GM18511 (cell line): ENCODE measurements at regions not wholly inside any gene's neighbourhood (a gene's known extent, or its start where the extent isn't known, plus 50 kb on each side); places are given as distances from the start of the nearest gene placed in this dataset.

Source experiments
- ATAC-seq: cut with Tn5 transposase; IDR thresholded peaks from one replicate; pipeline ENCODE4 v1.9.1; 2021; ENCODE audit warnings: mild to moderate bottlenecking, moderate library complexity; ENCODE audit not compliant: unreplicated experiment

DNA sequence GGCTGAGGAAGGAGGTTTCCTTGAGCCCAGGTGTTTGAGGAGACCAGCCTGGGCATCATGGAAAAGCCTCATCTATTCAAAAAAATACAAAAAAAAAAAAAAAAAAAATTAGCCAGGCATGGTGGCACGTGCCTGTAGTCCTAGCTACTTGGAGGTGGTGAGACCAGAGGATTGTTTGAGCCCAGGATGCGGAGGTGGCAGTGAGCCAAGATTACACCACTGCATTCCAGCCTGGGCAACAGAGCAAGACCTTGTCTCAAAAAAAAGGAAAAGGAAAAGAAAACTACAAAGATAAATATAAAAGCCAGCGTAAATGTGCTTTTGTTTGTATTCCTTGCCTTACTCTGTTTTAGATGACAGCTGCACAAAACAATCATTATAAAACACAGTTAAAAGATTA is 2249.2 kb upstream of the C9orf72 start:
- ATAC-seq, result no peak

DNA sequence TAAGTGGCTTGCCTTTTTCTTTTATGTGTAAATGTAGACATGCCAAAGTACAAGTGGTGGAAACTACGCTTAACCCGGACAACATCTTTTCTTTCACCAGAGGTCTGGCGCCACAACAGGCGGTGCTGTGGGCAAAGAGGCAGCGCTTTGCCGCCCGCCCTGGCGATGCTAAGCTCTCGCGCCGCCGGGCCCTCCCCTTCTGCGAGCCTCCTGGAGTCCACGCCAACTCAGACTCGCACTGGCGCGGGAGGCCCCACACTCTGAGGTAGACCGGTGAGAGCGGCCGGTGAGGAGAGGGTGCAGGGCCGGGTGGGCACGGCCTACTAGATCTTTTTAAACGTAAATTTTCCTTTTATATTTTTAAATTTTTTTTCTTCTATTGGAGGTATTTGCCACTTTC is 2253.1 kb upstream of the C9orf72 start:
- no peak for ATAC-seq

DNA sequence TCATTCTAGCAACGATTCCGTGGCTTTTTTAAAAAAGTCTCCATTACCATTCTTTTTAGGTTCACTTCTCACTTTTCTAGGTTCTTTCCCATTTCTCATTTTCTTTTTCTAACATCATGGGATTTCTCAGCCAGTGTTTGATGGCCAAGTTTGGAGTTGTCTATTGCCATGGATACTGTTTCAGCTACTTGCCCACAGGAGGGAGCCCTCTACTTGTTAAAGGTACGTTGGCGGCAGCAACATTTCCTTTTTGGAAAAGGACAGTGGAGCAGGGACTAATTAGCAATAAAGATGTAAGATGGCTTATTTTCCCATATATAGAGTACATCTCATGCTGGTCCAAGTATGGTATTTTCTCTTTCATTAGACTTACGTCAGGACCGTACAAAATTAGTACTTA is 2257.5 kb upstream of the C9orf72 start:
- ATAC-seq, result no peak

DNA sequence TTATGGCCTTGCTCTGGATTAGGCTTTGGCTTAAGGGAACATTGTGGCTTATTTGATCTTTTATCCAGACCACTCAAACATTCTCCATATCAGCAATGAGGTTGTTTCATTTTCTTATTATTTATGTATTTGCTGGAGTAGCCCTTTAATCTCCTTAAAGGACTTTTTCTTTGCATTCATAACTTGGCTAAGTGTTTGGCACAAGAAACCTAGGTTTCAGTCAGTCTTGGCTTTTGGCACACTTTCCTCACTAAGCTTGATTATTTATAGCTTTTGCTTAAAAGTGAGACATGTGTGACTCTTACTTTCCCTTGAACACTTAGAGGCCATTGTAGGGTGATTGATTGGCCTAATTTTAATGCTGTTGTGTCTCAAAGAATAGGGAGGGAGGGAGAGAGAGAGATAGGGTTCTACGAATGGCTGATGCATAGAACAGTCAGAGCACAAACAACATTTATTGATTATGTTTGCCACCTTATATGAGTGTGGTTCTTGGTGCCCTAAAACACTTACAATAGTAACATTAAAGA is 2265.3 kb upstream of the C9orf72 start:
- ATAC-seq, result no peak

DNA sequence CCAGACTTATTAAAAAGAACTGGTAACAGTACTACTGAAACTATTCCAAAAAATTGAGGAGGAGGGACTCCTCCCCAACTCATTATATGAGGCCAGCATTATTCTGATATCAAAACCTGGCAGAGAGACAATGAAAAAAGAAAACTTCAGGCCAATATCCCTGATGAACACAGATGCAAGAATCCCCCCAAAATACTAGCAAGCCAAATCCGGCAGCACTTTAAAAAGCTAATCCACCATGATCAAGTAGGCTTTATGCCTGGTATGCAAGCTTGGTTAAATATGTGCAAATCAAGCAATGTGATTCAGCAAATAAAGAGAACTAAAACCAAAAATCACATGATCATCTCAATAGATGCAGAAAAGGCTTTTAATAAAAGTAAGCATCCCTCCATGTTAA is 2271.0 kb upstream of the C9orf72 start:
- no peak for ATAC-seq

DNA sequence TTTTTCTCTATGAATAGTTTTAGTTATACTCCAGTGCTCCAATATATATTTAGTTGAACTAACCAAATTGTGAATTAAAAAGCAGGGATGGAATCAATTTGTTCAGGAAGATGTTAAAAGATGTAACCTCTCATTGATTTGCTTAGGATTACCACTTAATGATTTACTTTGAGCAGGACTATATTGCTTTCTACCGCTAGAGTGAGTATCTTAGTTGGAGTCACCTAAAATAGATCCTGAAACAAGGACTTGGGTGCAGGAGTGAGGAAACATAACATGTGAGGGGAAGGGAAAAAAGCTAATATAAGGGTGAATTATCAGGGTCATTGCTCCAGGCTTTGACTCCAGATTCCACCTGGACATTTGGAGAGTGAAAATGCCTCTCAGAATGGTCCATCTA is 2277.4 kb upstream of the C9orf72 start:
- ATAC-seq, result no peak

DNA sequence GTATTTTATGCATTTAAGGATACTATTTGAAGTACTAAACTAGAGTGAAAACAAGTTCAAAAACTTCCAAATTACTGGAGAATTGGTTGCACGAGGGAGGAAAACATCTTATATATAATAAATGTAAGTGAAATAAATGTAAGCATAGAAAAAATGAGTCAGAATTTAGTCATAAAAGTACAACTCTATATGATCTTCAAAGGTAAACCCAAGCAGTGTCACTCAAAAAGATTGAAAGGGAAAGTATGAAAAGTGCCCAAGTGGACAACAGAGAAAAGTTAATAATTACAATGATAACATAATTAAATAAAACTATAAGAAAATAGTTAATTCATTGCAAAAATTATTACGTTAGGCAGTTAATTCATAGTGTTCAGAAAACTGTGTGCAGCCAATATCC is 2288.5 kb upstream of the C9orf72 start:
- no peak for ATAC-seq

DNA sequence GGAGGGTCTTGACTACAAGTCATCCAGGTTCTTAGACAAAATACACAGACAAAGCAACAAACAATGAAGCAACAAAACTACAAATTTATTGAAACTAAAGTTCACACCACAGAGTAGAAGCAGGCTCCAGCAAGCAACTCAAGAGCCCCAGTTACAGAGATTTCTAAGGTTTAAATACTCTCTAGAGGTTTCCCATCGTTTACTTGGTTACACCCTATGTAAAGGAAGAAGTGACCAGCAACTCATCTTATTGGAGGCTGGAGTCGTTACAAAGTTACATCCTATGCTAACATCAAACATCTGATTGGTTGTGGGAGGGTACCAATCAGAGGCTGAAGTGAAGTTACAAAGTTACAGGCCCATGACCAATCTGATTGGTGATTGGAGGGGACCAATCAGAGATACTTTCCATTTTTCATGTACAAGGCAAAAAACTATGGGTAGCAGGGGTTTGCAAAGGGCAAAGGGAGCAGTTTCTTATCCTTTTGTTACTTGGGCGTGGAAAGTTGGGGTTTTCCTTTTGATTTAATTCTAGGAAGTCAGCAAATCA is 2292.6 kb upstream of the C9orf72 start:
- no peak for ATAC-seq

DNA sequence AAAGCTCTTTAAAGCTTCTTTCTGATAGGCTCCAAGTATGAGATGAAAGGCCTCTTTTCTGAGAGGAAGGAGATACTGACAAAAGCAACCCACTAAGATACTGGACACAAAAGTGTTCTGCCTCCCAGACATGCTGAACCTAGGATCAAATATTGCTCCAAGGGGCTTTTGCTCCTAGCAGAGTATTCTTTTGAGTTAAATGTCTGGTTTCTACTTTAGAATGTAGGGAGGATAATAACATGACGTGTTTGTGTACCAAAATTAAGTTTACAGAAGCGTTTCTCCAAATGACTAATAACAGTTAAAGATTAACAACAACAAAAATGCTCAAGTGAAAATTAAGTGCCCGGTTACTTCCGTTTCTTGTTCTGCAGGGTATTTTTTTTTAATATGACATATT is 2293.3 kb upstream of the C9orf72 start:
- no peak for ATAC-seq

DNA sequence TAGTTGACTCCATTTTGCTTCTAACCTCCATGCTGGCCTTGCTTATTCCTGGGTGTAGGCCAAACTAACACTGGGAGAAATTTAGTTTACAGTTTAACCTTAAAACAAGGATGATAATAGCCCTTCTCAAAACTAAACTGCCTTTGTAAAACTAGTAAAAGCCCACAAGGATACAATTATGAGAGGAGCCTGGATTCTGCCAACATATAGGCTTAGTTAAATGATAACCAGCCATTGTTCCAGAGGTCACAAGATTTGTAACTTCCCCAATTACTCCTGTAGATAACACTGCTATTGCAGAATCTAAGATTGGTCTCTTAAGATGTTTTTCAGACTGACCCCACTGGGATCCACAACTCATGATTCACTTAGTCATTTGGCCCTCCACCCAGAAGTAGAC is 2300.3 kb upstream of the C9orf72 start:
- ATAC-seq, result no peak

DNA sequence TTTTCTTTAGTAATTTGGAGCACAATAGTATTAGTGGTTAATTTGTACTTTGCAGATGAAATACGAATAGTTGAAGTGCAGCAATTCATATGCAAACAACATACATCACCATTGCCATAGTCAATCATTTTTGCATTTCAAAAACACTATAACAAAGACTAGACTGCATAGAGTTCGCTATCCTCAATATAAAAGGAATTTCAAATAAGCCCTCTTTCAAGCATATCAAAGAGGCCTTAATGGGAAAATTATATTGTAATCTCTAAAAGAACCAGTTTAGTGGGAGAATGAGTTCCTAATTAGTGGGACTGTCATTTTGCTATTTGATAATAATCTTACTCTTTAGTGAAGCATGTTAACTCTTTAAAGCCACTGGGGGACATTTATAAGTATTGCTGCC is 2302.3 kb upstream of the C9orf72 start:
- no peak for ATAC-seq

DNA sequence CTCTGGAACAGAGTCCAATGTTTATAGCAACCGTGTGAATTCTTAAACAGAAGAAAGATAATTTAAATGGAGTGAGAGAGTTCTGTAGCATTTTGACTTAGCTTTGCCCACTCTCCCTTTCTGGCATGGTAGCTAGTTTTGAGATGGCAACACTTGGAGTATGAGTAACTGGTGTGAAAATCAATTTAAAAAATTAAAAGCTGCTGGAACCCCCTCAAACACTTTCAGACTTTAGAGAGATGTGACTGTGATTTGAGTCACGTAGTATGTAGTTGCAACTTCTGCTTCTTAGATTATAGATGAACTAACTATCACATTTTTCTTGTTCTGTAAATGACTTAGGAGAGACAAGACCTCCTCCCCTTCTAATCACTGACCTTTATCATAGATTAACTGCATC is 2309.5 kb upstream of the C9orf72 start:
- ATAC-seq, result no peak

DNA sequence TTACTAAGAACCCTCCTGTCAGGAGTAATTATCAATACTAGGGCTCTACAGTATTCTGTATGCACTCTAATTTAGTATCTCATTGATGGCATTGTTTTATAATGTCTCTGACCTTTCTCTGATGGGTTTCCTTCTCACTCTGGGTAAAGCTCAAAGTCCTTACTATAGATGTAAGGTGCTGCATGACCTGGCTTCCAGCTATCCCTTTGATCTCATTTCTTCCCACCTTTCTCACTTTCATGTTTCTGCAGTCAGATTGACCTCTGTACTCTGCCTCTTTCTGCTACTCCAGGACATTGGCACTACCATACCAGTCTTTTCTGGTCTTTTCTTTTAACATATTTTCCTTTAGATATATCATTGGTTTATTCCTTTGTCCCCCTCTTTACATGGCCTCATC is 2332.8 kb upstream of the C9orf72 start:
- ATAC-seq, result no peak

DNA sequence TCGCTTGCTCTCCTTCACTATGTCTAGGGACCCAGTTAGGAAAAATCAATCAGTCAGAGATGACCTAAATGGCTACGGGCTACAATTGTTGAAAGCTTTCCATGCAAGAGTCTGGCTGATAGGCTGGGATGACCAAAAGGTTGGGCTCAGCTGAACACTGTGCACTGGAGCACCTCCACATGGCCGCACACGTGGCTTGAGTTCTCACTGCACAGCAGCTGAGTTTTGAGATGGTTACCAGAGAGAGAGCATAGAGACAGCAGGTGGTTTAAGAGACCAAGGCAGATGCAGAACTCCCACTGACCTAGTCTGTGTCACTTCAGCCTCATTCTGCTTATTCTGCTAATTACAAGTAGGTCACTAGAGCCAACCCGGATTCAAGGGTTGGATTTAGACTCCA is 2354.8 kb upstream of the C9orf72 start:
- ATAC-seq, result no peak

DNA sequence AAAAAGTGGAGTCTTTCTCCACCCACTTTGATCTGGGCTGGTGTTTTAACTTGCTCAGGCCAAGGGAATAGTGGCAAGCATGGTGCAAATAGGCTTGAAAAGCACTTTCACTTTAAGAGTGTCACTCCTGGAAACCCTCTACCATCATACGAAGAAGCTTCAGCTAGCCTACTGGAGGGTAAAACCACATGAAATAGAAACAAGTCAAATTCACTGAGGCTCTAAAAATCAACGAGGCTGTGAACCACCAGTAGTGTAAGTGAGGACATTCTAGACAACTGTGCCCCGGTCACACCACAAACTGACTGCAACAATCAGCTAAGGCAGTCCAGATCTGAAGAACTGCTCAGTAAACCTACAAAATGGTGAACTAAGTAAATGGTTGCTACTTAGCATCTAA is 2366.3 kb upstream of the C9orf72 start:
- ATAC-seq, result no peak

DNA sequence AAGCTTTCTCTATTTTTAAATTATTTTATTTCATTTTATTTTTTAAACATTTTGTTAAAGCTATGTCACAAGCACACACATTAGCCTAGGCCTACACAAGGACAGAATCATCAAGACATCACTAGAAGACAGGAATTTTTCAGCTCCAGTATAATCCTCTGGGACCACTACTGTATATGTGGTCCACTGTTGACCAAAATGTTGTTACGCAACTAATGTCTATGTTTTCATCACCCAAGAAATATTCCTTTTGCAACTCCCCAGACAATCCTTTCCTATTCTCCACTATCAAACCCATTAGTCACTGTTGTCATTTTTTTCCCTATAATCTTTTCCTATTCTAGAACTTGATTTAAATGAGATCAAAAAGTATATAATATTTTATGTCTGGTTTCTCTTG is 2371.7 kb upstream of the C9orf72 start:
- ATAC-seq, result no peak

DNA sequence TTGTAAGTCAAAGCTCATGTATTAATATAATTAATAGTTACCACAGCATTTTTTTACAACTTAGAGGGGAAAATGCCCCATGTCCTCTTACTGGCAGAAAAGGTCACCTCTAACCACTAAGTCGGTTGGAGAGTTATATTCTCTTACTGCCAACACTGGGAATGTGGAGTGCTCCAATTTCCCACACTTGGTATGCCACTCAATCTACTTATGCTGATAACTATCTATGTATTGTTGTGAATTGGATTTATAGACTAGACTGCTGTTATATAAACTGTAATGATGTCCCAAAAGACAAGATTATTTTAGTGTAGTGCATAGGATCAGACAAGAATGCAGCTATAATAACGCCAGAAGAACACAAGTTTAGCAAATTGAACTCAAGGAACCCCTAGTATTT is 2385.2 kb upstream of the C9orf72 start:
- ATAC-seq, result no peak

DNA sequence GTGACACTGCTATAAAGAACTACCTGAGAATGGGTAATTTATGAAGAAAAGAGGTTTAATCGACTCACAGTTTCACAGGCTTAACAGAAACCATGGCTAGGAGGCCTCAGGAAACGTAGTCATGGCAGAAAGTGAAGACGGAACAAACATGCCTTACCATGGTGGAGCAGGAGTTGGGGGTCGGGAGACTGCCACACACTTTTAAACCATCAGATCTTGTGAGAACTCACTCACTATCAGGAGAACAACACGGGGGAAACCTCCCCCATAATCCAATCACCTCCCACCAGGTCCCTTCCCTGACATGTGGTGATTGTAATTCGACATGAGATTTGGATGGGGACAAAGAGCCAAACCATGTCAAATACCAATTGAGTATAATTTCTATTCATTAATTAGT is 2392.6 kb upstream of the C9orf72 start:
- no peak for ATAC-seq

DNA sequence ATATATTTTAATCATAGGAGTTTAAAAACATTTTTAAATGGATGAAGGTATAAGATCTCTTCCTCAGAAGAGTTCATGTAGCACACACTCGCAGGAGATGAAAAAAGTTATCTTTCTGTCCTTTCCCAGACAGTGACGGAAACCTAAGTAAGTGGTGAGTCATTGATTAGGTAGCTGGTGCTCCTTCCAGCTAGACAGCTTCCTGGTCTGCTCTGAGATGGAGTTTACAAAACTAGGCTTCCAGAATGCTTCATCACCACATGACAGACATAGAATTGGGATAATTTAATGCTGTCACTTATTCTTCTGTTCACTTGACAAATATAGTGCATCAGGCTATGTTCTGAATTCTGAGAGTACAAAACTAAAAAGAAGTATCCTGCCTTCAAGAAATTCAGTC is 2393.0 kb upstream of the C9orf72 start:
- no peak for ATAC-seq

DNA sequence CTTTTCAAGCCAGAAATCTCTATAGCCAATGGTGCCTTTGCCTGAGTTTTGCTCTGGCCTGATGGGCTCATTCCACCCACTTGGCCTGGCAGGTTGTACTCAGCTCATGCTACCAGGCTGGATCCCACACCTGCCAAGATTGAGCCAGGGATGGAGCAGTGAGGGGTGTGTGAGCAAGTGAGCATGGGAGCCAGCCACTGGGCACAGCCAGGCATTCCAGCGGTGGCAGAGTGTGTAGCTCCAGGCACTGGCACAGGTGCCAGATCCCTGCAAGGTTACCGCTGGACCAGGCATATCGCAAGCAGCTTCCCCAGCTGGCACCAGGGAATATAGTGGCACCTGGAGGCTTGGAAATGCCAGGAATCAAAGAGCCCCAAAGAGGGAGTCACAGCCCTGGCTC is 2395.6 kb upstream of the C9orf72 start:
- no peak for ATAC-seq

DNA sequence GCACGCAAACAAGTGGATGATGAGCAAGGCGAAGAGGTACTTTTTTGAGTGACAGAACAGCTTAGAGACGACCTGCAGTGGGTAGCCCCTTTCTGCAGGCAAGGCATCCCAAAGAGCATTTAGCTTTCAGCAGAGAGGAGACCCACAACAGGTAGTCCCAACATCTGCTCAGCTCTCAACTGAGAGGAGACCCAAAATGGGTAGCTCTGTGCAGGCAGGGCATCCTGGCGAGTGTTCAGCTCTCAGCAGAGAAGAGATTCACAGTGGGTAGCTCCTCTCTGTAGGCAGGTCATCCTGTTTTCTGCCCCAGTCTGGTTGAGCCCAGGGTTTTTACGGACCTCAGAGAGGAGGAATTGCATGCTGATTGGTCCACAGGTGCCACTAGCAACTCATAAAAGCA is 2396.1 kb upstream of the C9orf72 start:
- no peak for ATAC-seq

DNA sequence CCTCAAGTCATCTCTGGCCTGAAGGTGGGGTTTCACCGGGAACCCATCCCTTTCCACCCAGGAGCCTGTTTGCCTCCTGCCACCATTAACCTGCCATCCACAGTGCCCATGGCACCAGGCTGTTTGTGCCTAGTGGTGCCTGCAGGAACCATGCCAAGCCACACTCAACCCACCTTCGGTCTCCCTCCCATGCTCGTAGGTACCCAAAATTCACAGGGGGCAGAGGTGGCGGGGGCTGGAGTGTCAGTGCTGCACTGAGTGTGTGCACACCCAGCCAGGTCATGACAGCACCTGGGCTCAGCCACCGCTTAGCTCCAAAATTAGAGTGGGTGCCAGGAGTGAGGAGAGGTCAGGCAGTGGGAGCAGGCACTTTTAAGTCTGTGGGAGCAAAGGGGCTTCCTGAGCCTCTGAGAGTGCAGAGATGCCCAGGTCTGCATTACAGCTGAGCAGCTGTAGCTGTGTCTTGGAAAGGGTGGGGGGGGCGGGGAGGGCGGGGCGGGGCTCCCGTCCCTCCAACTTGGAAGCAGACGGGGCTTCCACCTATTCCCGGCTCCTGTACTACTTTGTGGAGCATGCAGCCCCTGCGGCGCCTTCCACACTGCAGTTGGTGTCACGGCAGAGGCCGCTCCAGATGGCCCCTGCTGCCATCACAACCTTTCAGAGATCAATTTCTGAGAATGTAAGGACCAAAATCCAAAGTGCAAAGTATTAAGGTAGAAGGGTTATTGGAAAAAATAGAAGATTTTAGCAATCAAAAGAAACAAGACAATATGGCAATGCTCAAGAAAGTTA is 2396.8 kb upstream of the C9orf72 start:
- no peak for ATAC-seq

DNA sequence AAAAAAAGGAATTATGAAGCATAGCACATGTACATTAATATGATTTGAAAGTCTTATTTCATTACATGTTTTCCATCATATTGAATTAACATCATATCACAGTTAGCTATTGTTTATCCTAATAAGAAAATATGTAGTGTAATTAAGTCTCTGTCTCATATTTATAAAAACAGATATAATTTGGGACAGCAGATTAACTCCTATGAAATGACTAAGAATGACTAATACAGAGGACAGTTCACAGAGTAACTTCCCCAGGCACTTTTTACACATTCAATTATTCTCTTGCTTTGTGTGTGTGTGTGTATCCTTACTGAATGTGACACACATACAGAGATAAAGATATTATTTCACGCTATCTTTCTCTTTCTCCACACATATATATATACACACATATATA is 2400.9 kb upstream of the C9orf72 start:
- no peak for ATAC-seq
